IMR-90 (cell line): ENCODE measurements at regions not wholly inside any gene's neighbourhood (a gene's known extent, or its start where the extent isn't known, plus 50 kb on each side); places are given as distances from the start of the nearest gene placed in this dataset.

Experiments used
- ATAC-seq: fragments of 200-7000 bp; cut with Tn5 transposase; 2 replicates; pipeline ENCODE4 v1.9.1; 2020; ENCODE audit warnings: low read depth, mild to moderate bottlenecking, moderate library complexity
- BruUV-seq: library from RNA; stranded (reverse); fragments of 400-500 nt; replicated peaks from 2 replicates; lab custom pipeline; 2021; lab: Mats Ljungman, UMichigan
- CTCF ChIA-PET: fragments of 300-600 bp; formaldehyde crosslinking; extraction: SDS; loops from one replicate; lab custom pipeline; 2021; ENCODE audit warnings: antibody characterized with exemption; lab: Yijun Ruan, JAX
- POLR2A ChIA-PET: fragments of 300-600 bp; sonication (Branson Sonifier 250); formaldehyde crosslinking; loops from one replicate; lab custom pipeline; 2022; ENCODE audit warnings: antibody characterized with exemption; ENCODE audit not compliant: unreplicated experiment; lab: Charles Lee
- DNase-seq: peaks from one replicate; pipeline ENCODE4 v3.0.0; 2013
- H2AFZ ChIP-seq: replicated peaks from 2 replicates; pipeline ENCODE3; 2013; ENCODE audit warnings: low read length, mild to moderate bottlenecking; ENCODE audit not compliant: poor library complexity
- H2AK5ac ChIP-seq: 2 replicates; pipeline ENCODE4 v1.6.1; 2013; ENCODE audit warnings: low read depth, low read length, inconsistent platforms
- H2AK9ac ChIP-seq: replicated peaks from 2 replicates; pipeline ENCODE3; 2013; ENCODE audit warnings: mild to moderate bottlenecking, low read depth, low read length, moderate library complexity; ENCODE audit not compliant: poor library complexity
- H2BK120ac ChIP-seq: 2 replicates; pipeline ENCODE4 v1.6.1; 2013; ENCODE audit warnings: low read depth, low read length, inconsistent platforms
- H2BK15ac ChIP-seq: 3 replicates; pipeline ENCODE4 v1.6.1; 2013; ENCODE audit warnings: low read depth, low read length, inconsistent platforms
- H2BK20ac ChIP-seq: 2 replicates; pipeline ENCODE4 v1.6.1; 2013; ENCODE audit warnings: low read depth, mild to moderate bottlenecking, inconsistent platforms, low read length, moderate library complexity
- H2BK5ac ChIP-seq: 2 replicates; pipeline ENCODE4 v1.6.1; 2013; ENCODE audit warnings: mild to moderate bottlenecking, low read depth, low read length, inconsistent platforms; ENCODE audit not compliant: poor library complexity, severe bottlenecking
- H3K14ac ChIP-seq: replicated peaks from 2 replicates; pipeline ENCODE4 v1.6.1; 2013; ENCODE audit warnings: low read depth, low read length, inconsistent platforms
- H3K18ac ChIP-seq: 2 replicates; pipeline ENCODE4 v1.6.1; 2013; ENCODE audit warnings: low read depth, low read length, control low read depth
- H3K23ac ChIP-seq: 2 replicates; pipeline ENCODE4 v1.6.1; 2013; ENCODE audit warnings: low read depth, low read length, inconsistent platforms
- H3K27ac ChIP-seq: 2 replicates; pipeline ENCODE4 v1.5.1; 2013; ENCODE audit warnings: mild to moderate bottlenecking, control low read depth, low read length; ENCODE audit not compliant: insufficient read depth
- H3K27me3 ChIP-seq: 2 replicates; pipeline ENCODE4 v1.6.1; 2013; ENCODE audit warnings: low read length; ENCODE audit not compliant: control insufficient read depth, insufficient read depth
- H3K36me3 ChIP-seq: 2 replicates; pipeline ENCODE4 v1.6.1; 2013; ENCODE audit warnings: low read length, mixed read lengths; ENCODE audit not compliant: control insufficient read depth, insufficient read depth
- H3K4ac ChIP-seq: 2 replicates; pipeline ENCODE4 v1.6.1; 2013; ENCODE audit warnings: low read depth, low read length, inconsistent platforms
- H3K4me1 ChIP-seq: 2 replicates; pipeline ENCODE4 v1.6.1; 2013; ENCODE audit warnings: low read length, mixed read lengths; ENCODE audit not compliant: control insufficient read depth, insufficient read depth
- H3K4me2 ChIP-seq: 2 replicates; pipeline ENCODE4 v1.6.1; 2013; ENCODE audit warnings: low read depth, mild to moderate bottlenecking, control low read depth, low read length, moderate library complexity
- H3K4me3 ChIP-seq: 2 replicates; pipeline ENCODE4 v1.5.1; 2013; ENCODE audit warnings: low read depth, mild to moderate bottlenecking, control low read depth, low read length, moderate library complexity; ENCODE audit not compliant: insufficient read depth
- H3K56ac ChIP-seq: 2 replicates; pipeline ENCODE4 v1.6.1; 2013; ENCODE audit warnings: low read length, inconsistent platforms; ENCODE audit not compliant: insufficient read depth; ENCODE audit errors: extremely low read depth
- H3K79me1 ChIP-seq, 2 experiments: 2 replicates each; pipeline ENCODE4 v1.6.1; 2013; ENCODE audit warnings: low read length in 2 of 2, inconsistent platforms in 1 of 2, low read depth in 1 of 2
- H3K9ac ChIP-seq: 2 replicates; pipeline ENCODE4 v1.6.1; 2013; ENCODE audit warnings: low read depth, low read length, control low read depth
- H3K9me1 ChIP-seq: 2 replicates; pipeline ENCODE4 v1.6.1; 2013; ENCODE audit warnings: low read length, inconsistent platforms; ENCODE audit not compliant: insufficient read depth
- H3K9me3 ChIP-seq: 2 replicates; pipeline ENCODE4 v1.6.1; 2013; ENCODE audit warnings: low read length; ENCODE audit not compliant: control insufficient read depth, insufficient read depth
- H4K20me1 ChIP-seq: 2 replicates; pipeline ENCODE4 v1.6.1; 2013; ENCODE audit warnings: low read length, inconsistent platforms; ENCODE audit not compliant: insufficient read depth
- H4K5ac ChIP-seq: 2 replicates; pipeline ENCODE4 v1.6.1; 2013; ENCODE audit warnings: mild to moderate bottlenecking, low read depth, low read length, control low read depth
- H4K8ac ChIP-seq, 2 experiments: 2 replicates each; pipeline ENCODE4 v1.6.1; 2013; ENCODE audit warnings: low read depth in 2 of 2, low read length in 2 of 2, control low read depth in 1 of 2, inconsistent platforms in 1 of 2
- H4K91ac ChIP-seq: 2 replicates; pipeline ENCODE4 v1.6.1; 2013; ENCODE audit warnings: low read depth, low read length, inconsistent platforms; ENCODE audit not compliant: insufficient read depth
- MAFK ChIP-seq: IDR thresholded peaks from 2 replicates; pipeline ENCODE4 v1.6.1; 2012; ENCODE audit warnings: low read depth, low read length, improper control_type of control experiment
- SMC3 ChIP-seq: fragments of 150-350 bp; IDR thresholded peaks from 2 replicates; pipeline ENCODE4 v1.6.1; 2016; ENCODE audit warnings: low read depth, mild to moderate bottlenecking, antibody characterized with exemption, low read length, moderate library complexity
- WGBS, 2 experiments: methylation state at CpG; one replicate each; pipeline versions ENCODE4 v1.1.5 to v1.1.7; 2013; ENCODE audit warnings: missing lambda C conversion rate in 2 of 2; ENCODE audit not compliant: insufficient read length in 1 of 2; ENCODE audit errors: extremely low coverage in 2 of 2; 5-methylcytosine and 5-hydroxymethylcytosine counted together
- dilution Hi-C: fragments of 300-500 bp; cut with HindIII; formaldehyde crosslinking; loops from one replicate; pipeline ENCODE4 v1.14.3; 2018; ENCODE audit warnings: low sequenced_read_pairs; ENCODE audit not compliant: unreplicated experiment
- in situ Hi-C: fragments of 300-500 bp; cut with MboI; formaldehyde crosslinking; loops from 3 replicates; pipeline ENCODE4 v1.14.3; 2019; ENCODE audit warnings: low sequenced_read_pairs, inconsistent platforms, mixed read lengths
- intact Hi-C: fragments of 100-400 bp; cut with micrococcal nuclease; formaldehyde crosslinking; loops from 2 replicates; pipeline ENCODE4 v1.10.0; 2022

GRCh38 chr13:59305896-59306295 is 857.8 kb downstream of the DIAPH3 start:
- BruUV-seq: no TSS peak
- H2AK9ac ChIP-seq: no peak overlapping the region
- H3K9me1 ChIP-seq: no peaks in the 10 kb centered on the region
- H3K4me3 ChIP-seq: no peak overlapping the region
- H3K23ac ChIP-seq: no peak overlapping the region
- H3K9ac ChIP-seq: no peak overlapping the region
- no peak overlapping the region for H3K4ac ChIP-seq
- in situ Hi-C loops (loop anchor here (25.0 kb wide), 1 partner anchor 1669 kb away; the partner anchor contains the start of gene PCDH17), dilution Hi-C loops (no loop called here), intact Hi-C loops (no loop called here)
- TF ChIP-seq MAFK (no peak), SMC3 (no peak)
- no peaks in the 10 kb centered on the region for H3K9me3 ChIP-seq
- H3K79me1 ChIP-seq: no peaks in the 10 kb centered on the region
- H3K56ac ChIP-seq: no peak overlapping the region
- no peak overlapping the region for H4K5ac ChIP-seq
- H4K91ac ChIP-seq: no peak overlapping the region
- H2AK5ac ChIP-seq: no peak overlapping the region
- H4K20me1 ChIP-seq: no peaks in the 10 kb centered on the region
- H3K36me3 ChIP-seq: no peaks in the 10 kb centered on the region
- no peak overlapping the region for H2BK5ac ChIP-seq
- CTCF ChIA-PET: no interaction called here
- H3K4me1 ChIP-seq: no peaks in the 10 kb centered on the region
- H4K8ac ChIP-seq: no peak overlapping the region
- no peak overlapping the region for H3K14ac ChIP-seq
- no peak for DNase-seq
- H2BK20ac ChIP-seq: no peak overlapping the region
- H3K27ac ChIP-seq: no peak overlapping the region
- no peak overlapping the region for H2BK15ac ChIP-seq
- H3K18ac ChIP-seq: no peak overlapping the region
- H3K4me2 ChIP-seq: no peak overlapping the region
- POLR2A ChIA-PET: no interaction called here
- H2AFZ ChIP-seq: no peak overlapping the region
- no peaks in the 10 kb centered on the region for H3K27me3 ChIP-seq
- H2BK120ac ChIP-seq: no peak overlapping the region
- WGBS, 2 experiments: no CpG with 5 or more reads among the region's 4 CpGs
- ATAC-seq: no peak
